ENCODE measurements at regions not wholly inside any gene's neighbourhood (a gene's known extent, or its start where the extent isn't known, plus 50 kb on each side); places are given as distances from the start of the nearest gene placed in this dataset.

- Histone ChIP-seq H3K4me2 (ENCODE audit: low read length) (no peak overlapping the region), H3K9ac (ENCODE audit: low read length) (no peak overlapping the region), H3K27ac (ENCODE audit: low read depth, low read length) (no peak overlapping the region), H2AFZ (ENCODE audit: low read depth, low read length) (no peak overlapping the region), H3K4me1 (ENCODE audit: insufficient read depth, low read length) (no peaks in the 10 kb centered on the region), H3K9me3 (ENCODE audit: insufficient read depth, low read depth, low read length) (peaks cover 18% of the 10 kb centered on the region), H3K79me2 (ENCODE audit: insufficient read depth, low read length) (no peaks in the 10 kb centered on the region), H3K4me3 (ENCODE audit: insufficient read depth, low read depth, low read length) (no peak overlapping the region), H4K20me1 (ENCODE audit: insufficient read depth, low read length) (no peaks in the 10 kb centered on the region), H3K27me3 (ENCODE audit: insufficient read depth, low read length) (no peaks in the 10 kb centered on the region), H3K36me3 (ENCODE audit: insufficient read depth, low read length) (no peaks in the 10 kb centered on the region)
- no peaks in the 10 kb centered on the region for H3K4me1 Mint-ChIP-seq (ENCODE audit: low read depth, unreplicated experiment)
- H3K36me3 Mint-ChIP-seq (ENCODE audit: low read depth, unreplicated experiment): no peaks in the 10 kb centered on the region
- DNase-seq (ENCODE audit: low read depth) (no peak), FAIRE-seq (no peak)
- no peak overlapping the region for H3K27ac Mint-ChIP-seq (ENCODE audit: unreplicated experiment)
- H3K4me3 Mint-ChIP-seq (ENCODE audit: unreplicated experiment): no peak overlapping the region
- TF ChIP-seq, protein P1, sequence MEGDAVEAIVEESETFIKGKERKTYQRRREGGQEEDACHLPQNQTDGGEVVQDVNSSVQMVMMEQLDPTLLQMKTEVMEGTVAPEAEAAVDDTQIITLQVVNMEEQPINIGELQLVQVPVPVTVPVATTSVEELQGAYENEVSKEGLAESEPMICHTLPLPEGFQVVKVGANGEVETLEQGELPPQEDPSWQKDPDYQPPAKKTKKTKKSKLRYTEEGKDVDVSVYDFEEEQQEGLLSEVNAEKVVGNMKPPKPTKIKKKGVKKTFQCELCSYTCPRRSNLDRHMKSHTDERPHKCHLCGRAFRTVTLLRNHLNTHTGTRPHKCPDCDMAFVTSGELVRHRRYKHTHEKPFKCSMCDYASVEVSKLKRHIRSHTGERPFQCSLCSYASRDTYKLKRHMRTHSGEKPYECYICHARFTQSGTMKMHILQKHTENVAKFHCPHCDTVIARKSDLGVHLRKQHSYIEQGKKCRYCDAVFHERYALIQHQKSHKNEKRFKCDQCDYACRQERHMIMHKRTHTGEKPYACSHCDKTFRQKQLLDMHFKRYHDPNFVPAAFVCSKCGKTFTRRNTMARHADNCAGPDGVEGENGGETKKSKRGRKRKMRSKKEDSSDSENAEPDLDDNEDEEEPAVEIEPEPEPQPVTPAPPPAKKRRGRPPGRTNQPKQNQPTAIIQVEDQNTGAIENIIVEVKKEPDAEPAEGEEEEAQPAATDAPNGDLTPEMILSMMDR (IDR thresholded peaks at IDR 0.05; ENCODE audit: insufficient read depth, low read depth, low read length): no peak
- no peak for TF ChIP-seq EZH2 (IDR thresholded peaks at IDR 0.05; ENCODE audit: insufficient read depth, low read length)
- peaks cover 46% of the 10 kb centered on the region for H3K27me3 Mint-ChIP-seq (ENCODE audit: low read depth, unreplicated experiment)
- H3K9me3 Mint-ChIP-seq (ENCODE audit: unreplicated experiment): peaks cover 12% of the 10 kb centered on the region
Measured at GRCh38 chr6:170186006-170186935, 104.6 kb downstream of the DLL1 start.

DNA sequence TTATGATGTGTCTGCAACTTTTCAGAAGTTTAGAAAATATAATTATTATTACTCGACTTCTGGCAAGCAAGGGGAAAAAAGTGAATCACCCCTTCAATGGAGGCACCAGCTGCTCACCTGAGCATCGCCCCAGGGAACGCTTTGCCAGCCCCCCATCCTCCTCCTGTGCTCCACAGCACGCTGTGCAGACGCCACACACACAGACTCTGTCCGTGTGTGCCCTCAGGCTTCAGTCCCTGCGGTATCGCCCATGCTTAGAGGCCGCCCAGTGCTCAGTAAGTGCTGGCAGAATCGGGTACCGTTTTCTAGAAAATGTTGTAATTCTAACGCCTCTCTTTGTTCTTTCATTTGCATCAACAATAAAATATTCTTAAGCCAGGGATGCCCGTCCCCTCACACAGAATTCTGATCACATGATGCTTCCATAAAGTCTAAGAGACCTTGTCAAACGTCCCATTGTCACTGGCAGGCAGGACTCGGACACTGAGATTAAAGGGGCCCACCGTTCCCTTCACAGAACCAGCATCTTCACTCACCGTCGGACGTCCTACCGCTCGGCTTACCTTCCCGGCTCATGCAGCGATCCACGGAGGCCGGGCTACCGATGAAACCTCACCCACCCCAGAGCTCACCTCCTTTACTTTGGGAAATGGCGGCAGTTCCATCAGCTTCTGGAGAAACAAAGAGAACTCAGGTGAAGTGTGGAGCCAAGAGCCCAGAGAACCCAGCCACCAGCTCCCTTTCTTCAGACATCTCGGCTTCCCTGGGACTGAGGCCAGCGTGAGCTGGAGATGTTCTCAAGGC is 105.5 kb downstream of the DLL1 start:
- peaks cover 55% of the 10 kb centered on the region for H3K27me3 Mint-ChIP-seq (ENCODE audit: low read depth, unreplicated experiment)
- H3K36me3 Mint-ChIP-seq (ENCODE audit: low read depth, unreplicated experiment): no peaks in the 10 kb centered on the region
- Histone ChIP-seq H3K4me1 (ENCODE audit: insufficient read depth, low read length) (no peaks in the 10 kb centered on the region), H3K36me3 (ENCODE audit: insufficient read depth, low read length) (no peaks in the 10 kb centered on the region), H3K4me3 (ENCODE audit: insufficient read depth, low read depth, low read length) (no peak overlapping the region), H3K9ac (ENCODE audit: low read length) (no peak overlapping the region), H2AFZ (ENCODE audit: low read depth, low read length) (no peak overlapping the region), H3K27me3 (ENCODE audit: insufficient read depth, low read length) (no peaks in the 10 kb centered on the region), H3K9me3 (ENCODE audit: insufficient read depth, low read depth, low read length) (peaks cover 18% of the 10 kb centered on the region), H3K4me2 (ENCODE audit: low read length) (no peak overlapping the region), H3K79me2 (ENCODE audit: insufficient read depth, low read length) (no peaks in the 10 kb centered on the region), H3K27ac (ENCODE audit: low read depth, low read length) (no peak overlapping the region), H4K20me1 (ENCODE audit: insufficient read depth, low read length) (no peaks in the 10 kb centered on the region)
- H3K4me3 Mint-ChIP-seq (ENCODE audit: unreplicated experiment): no peak overlapping the region
- H3K9me3 Mint-ChIP-seq (ENCODE audit: unreplicated experiment): peaks cover 12% of the 10 kb centered on the region
- DNase-seq (ENCODE audit: low read depth) (no peak), FAIRE-seq (no peak)
- H3K4me1 Mint-ChIP-seq (ENCODE audit: low read depth, unreplicated experiment): no peaks in the 10 kb centered on the region
- no peak overlapping the region for H3K27ac Mint-ChIP-seq (ENCODE audit: unreplicated experiment)
- TF ChIP-seq, protein P1 (IDR thresholded peaks at IDR 0.05; ENCODE audit: insufficient read depth, low read depth, low read length): no peak
- no peak for TF ChIP-seq EZH2 (IDR thresholded peaks at IDR 0.05; ENCODE audit: insufficient read depth, low read length)

Data from astrocyte (in vitro differentiated cells and primary cell).